ENCODE measurements at regions not wholly inside any gene's neighbourhood (a gene's known extent, or its start where the extent isn't known, plus 50 kb on each side); places are given as distances from the start of the nearest gene placed in this dataset.

DNA sequence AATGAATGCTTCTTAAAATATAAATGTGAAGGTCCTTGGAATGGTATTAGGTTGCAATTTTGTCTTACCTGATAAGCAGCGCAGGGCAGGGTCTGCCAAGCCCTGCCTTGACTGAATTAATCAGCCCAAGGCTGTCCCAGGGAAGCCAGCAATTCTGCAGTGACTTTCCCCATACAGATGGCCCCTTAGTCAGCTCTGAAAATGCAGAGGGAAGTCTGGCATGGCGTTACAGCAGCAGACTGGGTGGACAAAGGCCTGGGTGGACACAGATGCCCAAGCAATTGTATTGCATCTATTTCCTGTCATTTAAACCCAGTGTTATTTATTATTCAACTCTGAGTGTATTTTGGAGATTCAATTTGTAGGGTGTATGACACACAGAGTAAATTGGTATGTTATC is 56.6 kb upstream of the NOL4 start:
- TF ChIP-seq CHD2 (IDR thresholded peaks at IDR 0.05; ENCODE audit: borderline replicate concordance, low read depth, low read length), result no peak
- TF ChIP-seq SP1 (IDR thresholded peaks at IDR 0.05; ENCODE audit: low read depth, low read length), result no peak
- TF ChIP-seq BHLHE40 (IDR thresholded peaks at IDR 0.05; ENCODE audit: borderline replicate concordance in 1 of 2, low read depth in 2 of 2, low read length in 1 of 2), result no peak
- TF ChIP-seq, protein P1, sequence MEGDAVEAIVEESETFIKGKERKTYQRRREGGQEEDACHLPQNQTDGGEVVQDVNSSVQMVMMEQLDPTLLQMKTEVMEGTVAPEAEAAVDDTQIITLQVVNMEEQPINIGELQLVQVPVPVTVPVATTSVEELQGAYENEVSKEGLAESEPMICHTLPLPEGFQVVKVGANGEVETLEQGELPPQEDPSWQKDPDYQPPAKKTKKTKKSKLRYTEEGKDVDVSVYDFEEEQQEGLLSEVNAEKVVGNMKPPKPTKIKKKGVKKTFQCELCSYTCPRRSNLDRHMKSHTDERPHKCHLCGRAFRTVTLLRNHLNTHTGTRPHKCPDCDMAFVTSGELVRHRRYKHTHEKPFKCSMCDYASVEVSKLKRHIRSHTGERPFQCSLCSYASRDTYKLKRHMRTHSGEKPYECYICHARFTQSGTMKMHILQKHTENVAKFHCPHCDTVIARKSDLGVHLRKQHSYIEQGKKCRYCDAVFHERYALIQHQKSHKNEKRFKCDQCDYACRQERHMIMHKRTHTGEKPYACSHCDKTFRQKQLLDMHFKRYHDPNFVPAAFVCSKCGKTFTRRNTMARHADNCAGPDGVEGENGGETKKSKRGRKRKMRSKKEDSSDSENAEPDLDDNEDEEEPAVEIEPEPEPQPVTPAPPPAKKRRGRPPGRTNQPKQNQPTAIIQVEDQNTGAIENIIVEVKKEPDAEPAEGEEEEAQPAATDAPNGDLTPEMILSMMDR (IDR thresholded peaks at IDR 0.05 in 2 of 3, conservative IDR thresholded peaks at IDR 0.05 in 1 of 3; ENCODE audit: control insufficient read depth in 2 of 3, extremely low read depth in 1 of 3, insufficient read depth in 1 of 3, low read depth in 3 of 3, low read length in 3 of 3), result no peak
- TF ChIP-seq EP300 (IDR thresholded peaks at IDR 0.05; ENCODE audit: borderline replicate concordance in 1 of 2, control insufficient read depth in 1 of 2, low read depth in 2 of 2, low read length in 2 of 2), result no peak
- no peak for TF ChIP-seq POLR2AphosphoS5 (IDR thresholded peaks at IDR 0.05; ENCODE audit: low read length)
- TF ChIP-seq FOS (IDR thresholded peaks at IDR 0.05; ENCODE audit: borderline replicate concordance, extremely low read depth, insufficient read length), result no peak
- no peak for TF ChIP-seq EZH2 (IDR thresholded peaks at IDR 0.05; ENCODE audit: borderline replicate concordance, control insufficient read depth, low read depth, low read length)
- TF ChIP-seq ZNF217 (IDR thresholded peaks at IDR 0.05), result no peak
- TF ChIP-seq, protein P2, sequence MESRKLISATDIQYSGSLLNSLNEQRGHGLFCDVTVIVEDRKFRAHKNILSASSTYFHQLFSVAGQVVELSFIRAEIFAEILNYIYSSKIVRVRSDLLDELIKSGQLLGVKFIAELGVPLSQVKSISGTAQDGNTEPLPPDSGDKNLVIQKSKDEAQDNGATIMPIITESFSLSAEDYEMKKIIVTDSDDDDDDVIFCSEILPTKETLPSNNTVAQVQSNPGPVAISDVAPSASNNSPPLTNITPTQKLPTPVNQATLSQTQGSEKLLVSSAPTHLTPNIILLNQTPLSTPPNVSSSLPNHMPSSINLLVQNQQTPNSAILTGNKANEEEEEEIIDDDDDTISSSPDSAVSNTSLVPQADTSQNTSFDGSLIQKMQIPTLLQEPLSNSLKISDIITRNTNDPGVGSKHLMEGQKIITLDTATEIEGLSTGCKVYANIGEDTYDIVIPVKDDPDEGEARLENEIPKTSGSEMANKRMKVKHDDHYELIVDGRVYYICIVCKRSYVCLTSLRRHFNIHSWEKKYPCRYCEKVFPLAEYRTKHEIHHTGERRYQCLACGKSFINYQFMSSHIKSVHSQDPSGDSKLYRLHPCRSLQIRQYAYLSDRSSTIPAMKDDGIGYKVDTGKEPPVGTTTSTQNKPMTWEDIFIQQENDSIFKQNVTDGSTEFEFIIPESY (IDR thresholded peaks at IDR 0.05), result no peak
- no peak for TF ChIP-seq MYC (IDR thresholded peaks at IDR 0.05; ENCODE audit: insufficient read depth, insufficient read length, insufficient replicate concordance, low read length, severe bottlenecking)
- no peak for TF ChIP-seq KDM1A (IDR thresholded peaks at IDR 0.05; ENCODE audit: borderline replicate concordance)
- no peak for TF ChIP-seq CEBPB (IDR thresholded peaks at IDR 0.05; ENCODE audit: borderline replicate concordance in 1 of 2, low read depth in 2 of 2, low read length in 2 of 2)

All from GM12878 (cell line).